ENCODE measurements at regions not wholly inside any gene's neighbourhood (a gene's known extent, or its start where the extent isn't known, plus 50 kb on each side); places are given as distances from the start of the nearest gene placed in this dataset.
A peak's percentile ranks its signal among the peaks of the same experiment; 100 is the strongest.

DNA sequence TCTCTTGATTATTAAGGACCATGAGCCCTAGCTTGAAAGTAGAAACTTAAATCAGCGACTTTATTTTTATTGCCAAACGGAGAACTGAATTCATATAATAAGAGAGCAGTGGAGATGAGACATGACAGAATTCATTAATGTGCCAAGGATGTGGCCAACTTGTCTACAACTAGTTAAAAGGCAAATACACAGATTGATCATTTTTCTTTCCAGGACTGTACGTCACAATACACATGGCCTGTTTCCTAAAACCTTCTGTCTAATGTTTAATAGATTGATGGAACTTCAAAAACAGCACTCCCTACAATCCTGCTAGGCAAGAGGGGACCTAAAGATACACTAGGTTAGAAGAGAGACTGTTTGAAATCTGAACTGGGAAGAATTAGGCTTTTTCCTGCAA lies 647.8 kb downstream of the SATB2 start:
- DNase-seq (ENCODE audit: low spot score), result no peak

DNA sequence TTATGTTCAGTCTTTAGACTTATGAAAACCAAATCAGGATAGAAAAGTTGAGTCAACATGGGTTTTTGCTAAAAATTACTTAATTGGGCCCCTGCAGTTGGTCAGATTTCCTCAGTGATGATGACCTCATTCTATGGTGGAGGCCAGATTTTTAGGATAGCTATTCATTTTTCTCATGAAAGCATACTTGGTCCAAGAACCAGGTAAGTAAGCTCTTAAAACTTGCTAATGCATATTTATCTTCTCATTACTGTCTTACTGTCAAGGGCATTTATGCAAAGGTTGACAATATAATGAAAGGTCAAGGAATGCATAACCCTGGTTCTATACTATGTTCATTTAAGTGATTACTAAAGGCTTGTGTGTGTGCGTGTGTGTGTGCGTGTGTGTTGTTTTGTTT lies 650.6 kb downstream of the SATB2 start:
- peak; percentile 49 for DNase-seq (ENCODE audit: low spot score)

- DNase-seq (ENCODE audit: low spot score), result no peak
Observed at GRCh38 chr2:198795419-198795818, 662.3 kb downstream of the SATB2 start.

DNA sequence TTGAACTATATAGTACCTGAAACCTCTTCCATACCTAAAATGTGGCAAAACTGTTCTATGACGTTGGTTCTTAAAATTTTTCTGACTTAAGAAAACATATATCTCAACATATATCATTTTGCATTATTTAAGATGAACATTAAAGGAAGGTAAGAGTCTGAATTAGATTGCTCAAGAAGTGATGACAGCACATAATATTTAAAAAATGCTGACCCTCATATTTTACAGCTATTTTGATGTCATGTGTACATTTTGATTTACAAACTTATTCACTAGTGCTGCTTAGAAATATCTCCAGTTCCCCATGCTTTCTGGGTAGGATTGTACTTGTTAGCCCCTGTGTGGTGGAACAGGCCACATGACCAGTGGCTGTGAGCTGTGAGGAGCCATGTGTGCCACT lies 666.1 kb downstream of the SATB2 start:
- DNase-seq (ENCODE audit: low spot score), result no peak

GRCh38 chr2:198788676-198789075 lies 669.1 kb downstream of the SATB2 start:
- DNase-seq (ENCODE audit: low spot score), result no peak

GRCh38 chr2:198782734-198783133 lies 675.0 kb downstream of the SATB2 start:
- no peak for DNase-seq (ENCODE audit: low spot score)

GRCh38 chr2:198776616-198777406 lies 680.9 kb downstream of the SATB2 start:
- no peak for DNase-seq (ENCODE audit: low spot score)

DNA sequence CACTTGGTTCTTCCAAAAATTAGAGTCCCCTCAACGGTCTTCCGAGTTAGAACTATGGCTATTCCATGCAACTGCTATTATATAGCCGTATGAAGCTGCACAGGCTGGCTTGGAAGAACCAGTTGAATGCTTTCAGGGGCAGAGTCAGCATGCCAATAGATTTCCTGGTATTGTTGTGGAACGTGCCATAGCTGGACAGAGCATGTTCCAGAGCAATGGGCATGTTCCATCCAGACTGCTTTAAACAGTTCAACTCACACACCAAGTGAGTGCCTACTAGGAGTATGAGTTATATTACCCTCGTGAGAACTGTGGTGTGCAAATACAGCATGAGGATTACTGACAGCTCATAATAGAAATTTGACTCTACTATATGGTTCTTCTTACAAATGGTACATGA lies 682.0 kb downstream of the SATB2 start:
- DNase-seq (ENCODE audit: low spot score), result no peak

- no peak for DNase-seq (ENCODE audit: low spot score)
Observed at GRCh38 chr2:198774576-198774975, 683.2 kb downstream of the SATB2 start.

DNA sequence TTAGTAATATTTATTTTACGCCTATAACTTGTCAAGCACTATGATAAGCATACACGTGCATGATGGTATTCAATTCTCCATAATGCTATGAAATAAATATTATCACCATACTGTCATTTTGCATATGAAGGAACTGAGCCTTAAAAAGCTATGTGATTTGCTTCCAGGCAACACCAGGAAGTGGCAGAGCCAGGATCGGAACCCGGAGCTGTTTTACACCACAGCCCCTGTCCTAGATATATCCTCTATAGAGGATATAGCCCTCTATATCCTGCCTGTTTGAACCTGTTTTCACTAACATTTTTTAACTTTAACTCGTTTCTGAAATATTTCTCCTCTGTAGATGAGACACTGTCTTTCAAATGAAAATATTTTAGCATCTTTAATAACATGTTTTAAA lies 690.0 kb downstream of the SATB2 start:
- DNase-seq (ENCODE audit: low spot score), result no peak

DNA sequence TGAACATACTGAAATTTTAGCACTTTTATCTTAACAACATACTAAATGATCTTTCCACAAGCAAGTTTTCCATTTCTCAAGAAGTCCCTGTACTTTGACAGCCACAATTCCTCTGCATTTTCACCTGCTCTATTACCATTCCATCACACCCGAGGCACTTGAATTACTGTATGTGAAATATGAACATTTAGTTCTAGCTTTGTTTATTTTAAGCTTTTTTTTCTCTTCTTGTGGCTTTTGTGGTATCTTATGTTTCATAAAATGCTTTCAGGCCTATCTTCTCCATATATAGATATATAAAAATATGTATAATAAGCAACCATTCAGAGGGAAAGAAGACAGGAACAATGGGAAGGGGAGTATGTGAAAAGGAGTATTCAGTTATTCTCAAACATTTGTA lies 693.9 kb downstream of the SATB2 start:
- no peak for DNase-seq (ENCODE audit: low spot score)

- no peak for DNase-seq (ENCODE audit: low spot score)
Observed at GRCh38 chr2:198762441-198762840, 695.3 kb downstream of the SATB2 start.

GRCh38 chr2:198757069-198757468 lies 700.7 kb downstream of the SATB2 start:
- DNase-seq (ENCODE audit: low spot score), result no peak

GRCh38 chr2:198756166-198756565 lies 701.6 kb downstream of the SATB2 start:
- DNase-seq (ENCODE audit: low spot score), result peak; percentile 66

GRCh38 chr2:198753101-198753500 lies 704.6 kb downstream of the SATB2 start:
- DNase-seq (ENCODE audit: low spot score), result no peak

- no peak for DNase-seq (ENCODE audit: low spot score)
Observed at GRCh38 chr2:198749364-198749763, 708.4 kb downstream of the SATB2 start.

DNA sequence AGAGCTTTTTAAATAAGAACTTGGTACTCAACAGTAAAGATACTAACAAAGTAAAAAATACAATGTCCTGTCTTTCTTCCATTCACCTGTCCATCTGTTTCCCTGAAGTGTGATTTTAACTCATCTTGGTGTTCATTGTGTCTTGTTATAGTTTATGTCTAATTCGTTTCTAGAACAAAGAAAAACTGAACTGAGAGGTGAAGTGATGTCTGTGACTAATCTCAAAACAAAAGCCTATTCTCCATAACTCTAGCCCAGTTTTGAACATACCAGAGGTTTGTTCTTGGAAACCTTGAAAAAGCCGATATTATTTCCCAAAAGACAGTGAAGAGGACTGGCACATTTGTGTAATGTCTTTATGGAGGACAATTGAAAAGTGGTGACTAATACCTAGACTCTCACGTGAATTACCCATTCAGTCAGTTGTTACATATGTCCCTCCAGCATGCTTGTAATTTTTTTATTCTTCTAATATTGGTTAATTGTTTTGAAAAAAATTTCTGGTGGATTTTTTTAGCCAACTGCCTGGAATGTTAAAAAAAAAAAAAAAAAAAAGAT lies 725.8 kb downstream of the SATB2 start:
- DNase-seq (ENCODE audit: low spot score), result peak; percentile 50

DNA sequence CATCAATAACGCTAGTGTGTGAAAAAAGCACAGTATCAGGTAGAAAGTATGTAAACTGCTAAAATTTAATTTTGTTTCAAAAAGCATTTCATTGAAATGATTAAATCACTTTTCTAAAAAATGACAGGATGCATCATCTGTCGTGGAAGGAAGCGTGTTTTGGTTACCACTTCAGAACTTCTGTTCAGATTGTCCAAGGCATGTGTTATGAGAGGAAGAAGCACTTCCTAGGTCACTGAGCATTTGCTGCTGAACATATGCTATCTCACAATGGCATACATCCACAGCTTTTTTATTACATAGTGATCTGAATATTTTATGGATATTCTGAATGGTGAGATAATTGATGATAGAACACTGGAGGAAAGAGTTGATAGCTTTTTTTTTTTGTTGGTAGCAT lies 737.5 kb downstream of the SATB2 start:
- DNase-seq (ENCODE audit: low spot score), result no peak

DNA sequence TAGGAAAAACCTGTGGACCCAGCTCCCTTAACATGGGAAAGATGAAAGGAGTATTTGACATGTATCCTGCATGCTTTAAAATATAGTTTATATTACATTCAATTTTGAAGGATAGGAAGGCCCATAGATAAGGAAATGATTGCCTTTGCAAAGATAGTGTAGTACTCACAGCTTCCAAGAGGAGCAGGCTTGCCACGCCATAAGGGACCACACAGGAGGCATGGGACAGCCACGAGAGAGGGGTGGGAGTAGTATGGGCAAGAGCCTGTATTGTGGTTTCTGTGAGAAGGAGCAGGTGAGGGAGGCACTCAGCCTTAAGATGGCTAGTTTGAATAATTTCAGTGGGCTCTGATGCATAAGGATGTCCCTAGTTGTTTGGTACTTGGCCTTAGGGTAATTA lies 740.3 kb downstream of the SATB2 start:
- no peak for DNase-seq (ENCODE audit: low spot score)

GRCh38 chr2:198715302-198715835 lies 742.4 kb downstream of the SATB2 start:
- no peak for DNase-seq (ENCODE audit: low spot score)

GRCh38 chr2:198712485-198712884 lies 745.3 kb downstream of the SATB2 start:
- DNase-seq (ENCODE audit: low spot score), result no peak

DNA sequence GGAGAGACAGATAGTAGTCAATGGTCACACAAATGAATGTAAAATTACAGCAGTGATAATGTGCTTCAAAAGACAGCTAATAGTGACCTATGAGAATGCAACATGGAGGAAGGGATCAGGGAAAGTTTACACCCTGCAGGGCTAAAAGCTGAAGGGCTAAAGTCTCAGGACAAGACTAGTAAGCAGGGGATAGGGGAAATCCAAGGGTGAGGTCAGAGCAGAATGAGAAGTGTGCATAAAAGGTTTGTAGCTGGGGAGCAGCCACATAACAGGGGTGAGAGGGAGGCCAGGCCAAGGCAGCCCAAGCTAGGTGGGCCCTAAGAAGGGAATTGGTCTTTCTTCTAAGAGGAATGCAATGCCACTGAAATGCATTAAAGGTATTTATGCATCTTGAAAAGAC lies 746.3 kb downstream of the SATB2 start:
- no peak for DNase-seq (ENCODE audit: low spot score)

DNA sequence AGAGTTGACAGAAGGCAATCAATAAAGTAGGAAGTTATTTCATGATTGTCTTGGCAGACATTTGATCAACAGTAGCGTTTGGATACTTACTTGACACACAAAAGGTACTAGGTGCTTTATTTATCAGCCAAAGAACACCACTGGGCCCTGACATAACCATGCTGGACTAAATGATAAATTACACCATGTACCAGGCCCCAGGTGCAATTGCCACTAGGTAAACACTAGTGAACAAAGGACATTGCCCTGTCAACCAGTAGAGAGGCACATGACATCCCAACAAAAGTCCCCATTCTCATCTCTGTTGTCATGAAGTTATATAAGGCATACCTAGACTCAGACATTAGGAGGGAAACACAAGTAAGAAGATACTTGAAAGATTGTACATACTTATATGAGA lies 747.2 kb downstream of the SATB2 start:
- DNase-seq (ENCODE audit: low spot score), result no peak

All from AG20443 (cell line).